Activated T-cell treated with anti-CD3 and anti-CD28 coated beads, Interleukin-2, amount 50 U/mL, for 72 hours (primary cell): ENCODE measurements at regions not wholly inside any gene's neighbourhood (a gene's known extent, or its start where the extent isn't known, plus 50 kb on each side); places are given as distances from the start of the nearest gene placed in this dataset.
"Not testable (repeated sequence)": the region's sequence is repeated elsewhere in the genome, so short reads cannot be mapped to it uniquely, and the experiment has no call there.

Experiments
- ATAC-seq, 2 donors: fragments of 150-1000 bp; cut with Tn5 transposase; replicated peaks in 1 of 2; 2 replicates each; pipeline ENCODE4 v1.10.0; 2021; ENCODE audit warnings: moderate library complexity in 2 of 2, mild to moderate bottlenecking in 1 of 2
- DNase-seq, 2 donors: peaks; one replicate each; pipeline ENCODE4 v3.0.0; 2021 to 2022; ENCODE audit warnings: mixed read lengths in 1 of 2
- H3K27ac Mint-ChIP-seq: one replicate; pipeline ENCODE4 v1.8.0; 2022; ENCODE audit warnings: mild to moderate bottlenecking, moderate library complexity, mixed read lengths
- H3K27me3 Mint-ChIP-seq: one replicate; pipeline ENCODE4 v1.8.0; 2022; ENCODE audit warnings: low read depth, mixed read lengths
- H3K36me3 Mint-ChIP-seq, 2 donors: one replicate each; pipeline ENCODE4 v1.8.0; 2022; ENCODE audit warnings: mixed read lengths in 2 of 2, mild to moderate bottlenecking in 1 of 2; ENCODE audit not compliant: insufficient read depth in 2 of 2
- H3K4me1 Mint-ChIP-seq: one replicate; pipeline ENCODE4 v1.8.0; 2022; ENCODE audit warnings: low read depth, mixed read lengths
- H3K4me3 Mint-ChIP-seq, 2 donors: one replicate each; pipeline ENCODE4 v1.8.0; 2022; ENCODE audit warnings: mild to moderate bottlenecking in 2 of 2, mixed read lengths in 2 of 2, moderate library complexity in 2 of 2
- H3K9me3 Mint-ChIP-seq, 2 donors: one replicate each; pipeline ENCODE4 v1.8.0; 2022; ENCODE audit warnings: mixed read lengths in 2 of 2

DNA sequence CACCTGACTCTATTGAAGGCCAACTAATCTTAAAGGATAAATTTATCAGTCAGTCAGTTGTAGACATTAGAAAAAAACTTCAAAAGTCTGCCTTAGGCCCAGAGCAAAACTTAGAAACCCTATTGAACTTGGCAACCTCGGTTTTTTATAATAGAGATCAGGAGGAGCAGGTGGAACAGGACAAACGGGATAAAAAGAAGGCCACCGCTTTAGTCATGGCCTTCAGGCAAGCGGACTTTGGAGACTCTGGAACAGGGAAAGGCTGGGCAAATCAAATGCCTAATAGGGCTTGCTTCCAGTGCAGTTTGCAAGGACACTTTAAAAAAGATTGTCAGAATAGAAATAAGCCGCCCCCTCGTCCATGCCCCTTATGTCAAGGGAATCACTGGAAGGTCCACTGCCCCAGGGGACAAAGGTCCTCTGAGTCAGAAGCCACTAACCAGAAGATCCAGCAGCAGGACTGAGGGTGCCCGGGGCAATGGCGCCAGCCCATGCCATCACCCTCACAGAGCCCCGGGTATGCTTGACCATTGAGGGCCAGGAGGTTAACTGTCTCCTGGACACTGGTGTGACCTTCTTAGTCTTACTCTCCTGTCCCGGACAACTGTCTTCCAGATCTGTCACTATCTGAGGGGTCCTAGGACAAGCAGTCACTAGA, 98.5 kb downstream of the ZNF467 start:
- not testable (repeated sequence) for H3K36me3 Mint-ChIP-seq, H3K4me3 Mint-ChIP-seq, ATAC-seq, H3K9me3 Mint-ChIP-seq, H3K4me1 Mint-ChIP-seq, H3K27ac Mint-ChIP-seq, DNase-seq
- H3K27me3 Mint-ChIP-seq = peaks cover 44% of the 10 kb centered on the region

DNA sequence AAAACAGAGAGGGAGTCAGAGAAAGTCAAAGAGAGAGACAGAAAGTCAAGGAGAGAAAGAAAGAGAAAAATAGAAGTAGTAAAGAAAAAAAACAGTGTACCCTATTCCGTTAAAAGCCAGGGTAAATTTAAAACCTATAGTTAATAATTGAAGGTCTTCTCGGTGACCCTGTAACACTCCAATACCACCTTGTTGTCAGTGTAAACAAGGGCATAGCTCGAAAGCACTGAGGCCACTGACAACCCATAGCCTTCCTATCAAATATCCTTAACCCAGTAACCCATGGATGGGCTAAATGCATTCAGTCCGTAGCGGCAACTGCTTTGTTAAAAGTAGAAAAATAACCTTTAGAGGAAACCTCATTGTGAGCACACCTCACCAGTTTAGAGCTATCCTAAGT, 100.4 kb downstream of the ZNF467 start:
- Mint-ChIP-seq H3K36me3 (no peaks in the 10 kb centered on the region), H3K27ac (no peak overlapping the region), H3K4me1 (peaks cover 6% of the 10 kb centered on the region), H3K4me3 (no peak overlapping the region), H3K27me3 (peaks cover 42% of the 10 kb centered on the region), H3K9me3 (no peaks in the 10 kb centered on the region)
- no peak for DNase-seq
- no peak for ATAC-seq

DNA sequence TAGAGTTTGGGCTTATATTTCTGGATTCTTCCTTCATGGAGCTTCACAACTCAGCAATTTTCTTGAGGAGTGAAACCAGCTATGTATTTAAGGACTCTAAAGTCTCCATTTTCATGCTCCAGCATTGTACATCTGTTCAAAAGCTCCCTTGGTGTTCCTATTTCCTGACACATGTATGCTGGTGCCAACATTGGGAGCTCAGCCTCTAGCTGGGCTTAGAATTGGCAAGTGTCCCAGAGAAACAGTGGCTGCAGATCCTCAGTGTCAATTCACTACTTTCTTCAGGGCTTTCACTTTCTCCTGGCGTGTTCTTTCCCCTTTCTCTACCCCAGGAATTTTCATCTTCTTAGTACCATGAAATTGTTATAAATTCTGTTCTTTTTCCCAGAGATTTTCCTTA, 103.1 kb downstream of the ZNF467 start:
- no peaks in the 10 kb centered on the region for H3K36me3 Mint-ChIP-seq
- peaks cover 6% of the 10 kb centered on the region for H3K4me1 Mint-ChIP-seq
- no peak for DNase-seq
- ATAC-seq = no peak
- peaks cover 35% of the 10 kb centered on the region for H3K27me3 Mint-ChIP-seq
- H3K27ac Mint-ChIP-seq = no peak overlapping the region
- H3K4me3 Mint-ChIP-seq = no peak overlapping the region
- no peaks in the 10 kb centered on the region for H3K9me3 Mint-ChIP-seq

DNA sequence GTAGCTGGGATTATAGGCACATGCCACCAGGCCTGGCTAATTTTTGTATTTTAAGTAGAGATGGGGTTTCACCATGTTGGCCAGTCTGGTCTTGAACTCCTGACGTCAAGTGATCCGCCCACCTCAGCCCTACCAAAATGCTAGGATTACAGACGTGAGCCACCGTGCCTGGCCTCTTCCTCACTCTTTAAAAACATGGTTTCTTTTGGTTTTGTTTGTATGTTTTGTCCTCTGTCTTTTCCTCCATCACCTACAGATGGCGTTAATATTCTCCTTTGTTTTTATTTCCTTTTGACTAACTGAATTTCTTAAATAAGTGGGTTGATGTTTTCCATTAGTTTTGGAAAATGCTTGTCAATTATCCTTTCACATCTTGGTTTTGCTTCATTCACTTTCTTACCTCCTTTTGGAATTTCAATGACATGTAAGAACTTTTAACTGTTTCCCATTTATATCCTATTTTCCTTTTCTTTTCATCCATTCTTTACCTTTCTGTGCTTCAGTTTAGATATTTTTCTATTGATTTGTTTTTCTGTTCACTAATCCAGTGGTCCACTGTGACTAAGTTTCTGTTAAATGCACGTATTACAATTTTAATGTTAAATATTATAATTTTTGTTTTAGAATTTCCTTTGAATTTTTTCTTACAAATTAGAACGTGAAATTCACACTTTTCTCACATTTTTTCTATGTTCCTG, 104.1 kb downstream of the ZNF467 start:
- peak overlapping the region; percentile 49 for H3K27ac Mint-ChIP-seq
- no peak overlapping the region for H3K4me3 Mint-ChIP-seq

DNA sequence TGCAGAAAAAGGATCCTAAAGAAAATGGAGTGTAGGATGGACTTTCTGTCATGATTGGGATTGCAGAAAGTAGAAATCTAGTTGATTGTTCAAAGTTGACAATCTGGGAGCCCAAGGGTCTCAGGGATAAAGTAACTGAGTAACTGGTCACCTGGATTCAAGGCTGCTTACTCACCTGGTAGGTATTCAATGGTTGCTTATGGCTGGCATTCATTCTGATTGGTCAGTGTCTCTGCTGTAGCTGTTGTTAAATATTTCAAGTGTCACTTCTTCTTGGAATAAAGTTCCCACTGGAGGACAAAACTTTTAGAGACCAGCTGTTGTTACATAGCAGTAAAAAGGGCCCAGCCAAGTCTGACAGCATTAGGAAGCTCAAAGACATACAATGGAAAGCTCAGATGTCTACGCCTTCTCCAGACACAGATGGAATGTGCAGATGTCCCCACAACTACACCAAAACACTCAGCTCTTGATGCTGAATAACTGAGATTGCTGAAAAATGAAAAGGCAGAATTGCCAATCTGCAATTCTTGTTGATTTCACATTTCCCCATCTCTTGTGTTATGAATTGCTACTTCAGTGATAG, 106.9 kb downstream of the ZNF467 start:
- H3K9me3 Mint-ChIP-seq = no peaks in the 10 kb centered on the region
- H3K4me3 Mint-ChIP-seq = no peak overlapping the region
- no peaks in the 10 kb centered on the region for H3K36me3 Mint-ChIP-seq
- DNase-seq = no peak
- H3K27me3 Mint-ChIP-seq = peaks cover 56% of the 10 kb centered on the region
- H3K27ac Mint-ChIP-seq = no peak overlapping the region
- H3K4me1 Mint-ChIP-seq = peaks cover 6% of the 10 kb centered on the region
- ATAC-seq = no peak

More for the DNA sequence above, 104.1 kb downstream of the ZNF467 start:
- DNase-seq (peak; percentile 7 to 14), ATAC-seq (no peak)
- H3K4me1 Mint-ChIP-seq = peaks cover 6% of the 10 kb centered on the region
- H3K27me3 Mint-ChIP-seq = peaks cover 46% of the 10 kb centered on the region
- H3K36me3 Mint-ChIP-seq = no peaks in the 10 kb centered on the region
- no peaks in the 10 kb centered on the region for H3K9me3 Mint-ChIP-seq

DNA sequence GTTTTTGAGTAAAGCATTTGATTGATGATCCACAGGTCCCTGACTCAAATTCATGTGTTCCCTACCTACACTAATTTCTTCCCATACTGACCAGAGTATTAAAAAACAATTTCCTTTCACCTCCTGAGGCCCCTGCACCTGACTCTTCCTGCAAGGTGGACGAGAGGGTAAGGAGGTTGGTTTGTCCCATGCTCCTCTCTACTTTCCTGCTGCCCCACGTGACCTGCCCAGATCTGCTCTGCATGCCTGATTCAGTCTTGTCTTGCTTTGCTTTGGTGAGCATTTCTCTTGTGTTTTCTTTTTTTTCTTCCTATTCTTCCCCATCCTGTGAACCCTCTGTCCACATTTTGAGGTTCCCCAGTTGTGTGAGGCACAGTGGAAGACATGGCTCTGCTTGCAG, 107.8 kb downstream of the ZNF467 start:
- not testable (repeated sequence) for H3K9me3 Mint-ChIP-seq, ATAC-seq, DNase-seq, H3K27ac Mint-ChIP-seq, H3K4me3 Mint-ChIP-seq, H3K36me3 Mint-ChIP-seq, H3K4me1 Mint-ChIP-seq
- peaks cover 59% of the 10 kb centered on the region for H3K27me3 Mint-ChIP-seq

DNA sequence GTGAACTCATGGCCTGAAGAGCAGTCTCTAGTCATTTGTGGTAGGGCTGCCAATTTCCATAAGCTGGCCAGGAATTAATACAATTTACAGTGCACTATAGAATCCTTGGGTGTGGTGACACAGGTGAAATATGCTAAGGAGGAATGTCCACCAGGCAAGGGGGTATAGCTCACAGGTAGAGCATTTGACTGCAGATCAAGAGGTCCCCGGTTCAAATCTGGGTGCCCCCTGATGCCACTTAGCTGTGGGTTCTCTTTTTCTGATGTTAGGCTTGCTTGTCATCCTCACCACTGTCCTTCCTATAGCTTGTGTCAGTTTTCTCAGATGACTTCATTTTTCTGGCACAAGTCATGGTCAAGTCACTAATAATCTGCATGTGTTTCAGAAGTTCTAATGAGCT, 108.7 kb downstream of the ZNF467 start:
- peaks cover 55% of the 10 kb centered on the region for H3K27me3 Mint-ChIP-seq
- DNase-seq (peak in 1 of 2 donors; percentile 10), ATAC-seq (peak; percentile 35 to 53)
- H3K36me3 Mint-ChIP-seq = no peaks in the 10 kb centered on the region
- peaks cover 6% of the 10 kb centered on the region for H3K4me1 Mint-ChIP-seq
- no peak overlapping the region for H3K4me3 Mint-ChIP-seq
- H3K9me3 Mint-ChIP-seq = no peaks in the 10 kb centered on the region
- no peak overlapping the region for H3K27ac Mint-ChIP-seq

DNA sequence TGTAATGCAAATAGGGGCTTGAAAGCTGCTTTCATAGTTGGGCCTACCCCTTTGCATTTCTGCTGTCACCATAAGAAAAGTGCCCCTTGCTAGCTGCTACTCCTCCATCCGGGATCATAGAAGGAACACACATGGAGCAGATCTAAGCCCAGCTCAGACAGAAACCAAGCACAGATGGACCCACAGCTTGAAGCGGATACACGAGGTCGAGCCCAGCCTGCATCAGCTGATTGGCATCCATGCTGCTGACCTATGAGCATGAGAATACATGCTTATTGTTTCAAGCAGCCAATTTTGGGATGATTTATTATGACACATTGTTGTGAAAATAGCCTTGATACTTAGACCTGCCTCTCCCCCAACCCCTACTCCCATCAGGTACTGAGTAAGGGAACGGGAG, 109.2 kb downstream of the ZNF467 start:
- no peaks in the 10 kb centered on the region for H3K9me3 Mint-ChIP-seq
- H3K4me3 Mint-ChIP-seq = no peak overlapping the region
- no peak for ATAC-seq
- H3K27me3 Mint-ChIP-seq = peaks cover 55% of the 10 kb centered on the region
- H3K4me1 Mint-ChIP-seq = peaks cover 2% of the 10 kb centered on the region
- no peak for DNase-seq
- no peaks in the 10 kb centered on the region for H3K36me3 Mint-ChIP-seq
- H3K27ac Mint-ChIP-seq = no peak overlapping the region

DNA sequence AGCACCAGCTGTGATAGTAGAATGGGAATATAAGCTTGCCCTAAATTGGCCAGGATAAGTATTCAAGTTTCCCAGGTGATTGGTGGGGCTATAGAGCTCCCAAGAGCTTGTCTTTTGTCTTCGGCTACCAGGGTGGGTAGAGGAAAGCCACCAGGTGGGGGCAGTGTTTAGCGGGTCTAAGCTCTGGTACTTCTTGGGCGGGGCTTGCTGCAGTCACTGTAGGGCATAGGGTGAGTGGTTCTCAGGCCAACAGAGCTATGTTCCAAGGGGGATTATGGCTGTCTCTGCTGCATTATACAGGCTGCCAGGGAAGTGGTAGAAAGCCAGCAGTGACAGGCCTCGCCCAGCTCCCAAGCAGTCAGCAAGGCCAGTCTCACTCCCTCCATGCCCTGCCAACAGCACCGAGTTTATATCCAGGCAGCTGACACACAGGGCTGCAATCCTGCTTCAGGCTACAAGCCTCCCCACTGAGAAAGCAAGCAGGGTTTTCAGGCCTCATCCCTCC, 110.7 kb downstream of the ZNF467 start:
- DNase-seq (peak; percentile 75 to 79), ATAC-seq (peak; percentile 86 to 91)
- H3K9me3 Mint-ChIP-seq = no peaks in the 10 kb centered on the region
- no peak overlapping the region for H3K4me3 Mint-ChIP-seq
- peaks cover 61% of the 10 kb centered on the region for H3K27me3 Mint-ChIP-seq
- no peak overlapping the region for H3K27ac Mint-ChIP-seq
- no peaks in the 10 kb centered on the region for H3K36me3 Mint-ChIP-seq
- H3K4me1 Mint-ChIP-seq = no peaks in the 10 kb centered on the region

DNA sequence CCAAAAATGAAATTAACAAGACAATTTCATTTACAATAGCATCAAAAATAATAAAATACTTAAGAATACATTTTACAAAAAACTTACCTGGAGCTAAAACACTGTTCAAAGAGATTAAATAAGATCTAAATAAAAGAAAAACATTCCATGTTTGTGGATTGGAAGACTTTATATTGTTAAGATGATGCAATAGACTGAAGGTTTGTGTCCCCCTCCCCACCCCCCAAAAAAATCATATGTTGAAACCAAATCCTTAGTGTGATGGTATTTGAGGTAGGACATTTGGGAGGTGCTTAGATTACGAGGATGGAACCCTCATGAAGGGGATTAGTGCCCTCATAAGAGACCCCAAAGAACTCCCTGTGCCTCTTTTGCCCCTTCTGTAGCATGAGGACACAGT, 117.6 kb downstream of the ZNF467 start:
- no peak overlapping the region for H3K4me3 Mint-ChIP-seq
- H3K9me3 Mint-ChIP-seq = peaks cover 9 to 15% of the 10 kb centered on the region in 2 donors
- H3K36me3 Mint-ChIP-seq = peaks cover 2 to 9% of the 10 kb centered on the region in 2 donors
- no peak for DNase-seq
- H3K4me1 Mint-ChIP-seq = no peaks in the 10 kb centered on the region
- peaks cover 51% of the 10 kb centered on the region for H3K27me3 Mint-ChIP-seq
- H3K27ac Mint-ChIP-seq = no peak overlapping the region
- no peak for ATAC-seq

DNA sequence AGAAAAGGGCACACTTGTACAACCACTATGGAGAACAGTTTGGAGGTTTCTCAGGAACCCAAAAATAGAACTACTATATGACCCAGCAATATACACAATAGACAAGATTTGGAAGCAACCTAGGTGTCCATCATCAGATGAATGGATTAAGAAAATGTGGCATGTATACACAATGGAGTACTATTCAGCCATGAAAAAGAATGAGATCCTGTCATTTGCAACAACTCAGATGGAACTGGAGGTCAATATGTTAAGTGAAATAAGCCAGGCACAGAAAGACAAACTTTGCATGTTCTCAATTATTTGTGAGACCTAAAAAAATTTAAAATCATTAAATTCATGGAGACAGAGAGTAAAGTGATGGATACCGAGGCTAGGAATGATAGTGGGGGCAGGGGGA, 118.8 kb downstream of the ZNF467 start:
- Mint-ChIP-seq H3K4me1 (no peaks in the 10 kb centered on the region), H3K4me3 (no peak overlapping the region), H3K9me3 (peaks cover 9 to 15% of the 10 kb centered on the region in 2 donors), H3K27me3 (peaks cover 55% of the 10 kb centered on the region), H3K36me3 (peaks cover 2 to 9% of the 10 kb centered on the region in 2 donors), H3K27ac (no peak overlapping the region)
- ATAC-seq (no peak), DNase-seq (no peak)

DNA sequence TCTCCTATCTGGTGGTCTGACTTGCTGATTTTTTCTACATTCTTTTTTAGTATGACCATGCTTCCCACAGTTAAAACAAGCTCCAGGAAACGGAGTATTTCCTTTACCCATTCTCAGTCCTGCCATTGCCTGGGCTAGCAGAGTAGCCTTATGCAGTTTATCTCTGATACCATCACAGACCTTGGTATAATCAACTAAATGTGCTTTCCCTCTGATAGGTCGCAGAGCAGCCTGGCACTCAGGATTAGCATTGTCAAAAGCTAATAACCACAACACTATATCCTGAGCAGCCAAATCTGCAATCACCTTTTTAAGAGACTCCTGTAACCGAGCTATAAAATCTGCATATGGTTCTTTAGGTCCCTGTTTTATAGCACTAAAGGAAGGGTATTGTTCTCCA, 123.2 kb downstream of the ZNF467 start:
- H3K36me3 Mint-ChIP-seq, H3K4me3 Mint-ChIP-seq, H3K27ac Mint-ChIP-seq, H3K4me1 Mint-ChIP-seq, DNase-seq, ATAC-seq: not testable (repeated sequence)
- H3K27me3 Mint-ChIP-seq = peaks cover 63% of the 10 kb centered on the region
- peaks cover 9 to 15% of the 10 kb centered on the region in 2 donors for H3K9me3 Mint-ChIP-seq

DNA sequence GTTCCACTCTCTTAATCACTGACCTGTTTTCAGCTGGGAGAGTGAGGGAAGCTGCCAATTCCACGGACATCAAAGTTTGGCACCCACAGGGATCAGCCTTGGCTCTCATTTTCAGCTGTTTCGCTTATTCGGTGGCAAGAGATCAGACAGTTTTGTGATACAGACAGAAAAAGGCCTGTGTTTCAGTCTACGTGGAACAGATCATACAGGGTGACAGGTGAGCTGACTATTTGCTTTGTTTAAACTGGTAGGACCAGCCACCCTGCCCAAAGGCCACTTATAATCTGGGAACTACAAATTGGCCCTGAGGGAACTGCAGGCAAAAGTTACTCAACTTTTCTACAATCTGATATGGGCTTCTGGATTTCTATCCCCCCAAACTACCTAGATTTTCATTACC, 128.6 kb downstream of the ZNF467 start:
- no peak overlapping the region for H3K27ac Mint-ChIP-seq
- no peaks in the 10 kb centered on the region for H3K9me3 Mint-ChIP-seq
- ATAC-seq = no peak
- peaks cover 23% of the 10 kb centered on the region for H3K27me3 Mint-ChIP-seq
- DNase-seq = no peak
- no peaks in the 10 kb centered on the region for H3K4me1 Mint-ChIP-seq
- H3K4me3 Mint-ChIP-seq = no peak overlapping the region
- no peaks in the 10 kb centered on the region for H3K36me3 Mint-ChIP-seq
